HG03520 (cell line): ENCODE measurements at regions not wholly inside any gene's neighbourhood (a gene's known extent, or its start where the extent isn't known, plus 50 kb on each side); places are given as distances from the start of the nearest gene placed in this dataset.

Experiments used
- ATAC-seq: cut with Tn5 transposase; IDR thresholded peaks from one replicate; pipeline ENCODE4 v1.9.1; 2021; ENCODE audit warnings: mild to moderate bottlenecking, moderate library complexity; ENCODE audit not compliant: unreplicated experiment

GRCh38 chr4:182141061-182141460 lies 102.1 kb upstream of the TENM3 start:
- no peak for ATAC-seq

- no peak for ATAC-seq
Observed at GRCh38 chr4:182142176-182143085, 100.8 kb upstream of the TENM3 start.

GRCh38 chr4:182143086-182143821 lies 99.9 kb upstream of the TENM3 start:
- no peak for ATAC-seq

GRCh38 chr4:182143822-182144625 lies 99.2 kb upstream of the TENM3 start:
- no peak for ATAC-seq

GRCh38 chr4:182144626-182145333 lies 98.4 kb upstream of the TENM3 start:
- no peak for ATAC-seq

- no peak for ATAC-seq
Observed at GRCh38 chr4:182145334-182145905, 97.8 kb upstream of the TENM3 start.

- ATAC-seq = no peak
Observed at GRCh38 chr4:182147391-182147790, 95.8 kb upstream of the TENM3 start.

GRCh38 chr4:182150645-182151044 lies 92.6 kb upstream of the TENM3 start:
- no peak for ATAC-seq

- no peak for ATAC-seq
Observed at GRCh38 chr4:182155806-182156205, 87.4 kb upstream of the TENM3 start.

GRCh38 chr4:182163180-182163579 lies 80.0 kb upstream of the TENM3 start:
- no peak for ATAC-seq

- ATAC-seq = no peak
Observed at GRCh38 chr4:182169572-182169971, 73.6 kb upstream of the TENM3 start.

- ATAC-seq = no peak
Observed at GRCh38 chr4:182169987-182170386, 73.2 kb upstream of the TENM3 start.

- ATAC-seq = no peak
Observed at GRCh38 chr4:182170417-182170935, 72.7 kb upstream of the TENM3 start.

GRCh38 chr4:182174979-182175378 lies 68.2 kb upstream of the TENM3 start:
- ATAC-seq = no peak

GRCh38 chr4:182175788-182176519 lies 67.2 kb upstream of the TENM3 start:
- no peak for ATAC-seq

- no peak for ATAC-seq
Observed at GRCh38 chr4:182177166-182177565, 66.0 kb upstream of the TENM3 start.

GRCh38 chr4:182179105-182179504 lies 64.1 kb upstream of the TENM3 start:
- no peak for ATAC-seq

- ATAC-seq = no peak
Observed at GRCh38 chr4:182179751-182180150, 63.5 kb upstream of the TENM3 start.

GRCh38 chr4:182185491-182185890 lies 57.7 kb upstream of the TENM3 start:
- no peak for ATAC-seq
